NCI-H748 treated with DMSO at 0.1 percent for 48 hours (cell line): ENCODE measurements at regions not wholly inside any gene's neighbourhood (a gene's known extent, or its start where the extent isn't known, plus 50 kb on each side); places are given as distances from the start of the nearest gene placed in this dataset.

Experiments
- DNase-seq: peaks from one replicate; lab custom pipeline; 2025; lab: John Stamatoyannopoulos, UW

DNA sequence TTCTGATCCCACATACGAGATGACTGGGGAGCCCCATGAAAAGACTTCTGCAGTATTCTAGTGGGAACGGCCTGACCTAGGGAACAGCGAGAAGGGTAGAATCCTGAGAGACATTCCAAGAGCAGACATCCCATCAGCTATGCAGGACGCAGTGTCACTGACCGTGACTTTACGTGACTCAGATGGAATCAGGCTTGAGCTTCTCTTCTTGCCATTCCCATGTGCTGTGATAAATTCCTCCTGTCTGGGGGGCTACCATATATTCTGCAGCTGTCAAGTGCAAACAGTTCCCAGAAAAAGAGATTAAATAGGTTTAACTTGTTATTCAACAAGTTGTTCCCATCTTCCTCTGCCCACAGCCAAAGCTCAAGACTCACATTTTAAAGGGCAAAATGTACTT, 73.1 kb upstream of the PDE1C start:
- no peak for DNase-seq

DNA sequence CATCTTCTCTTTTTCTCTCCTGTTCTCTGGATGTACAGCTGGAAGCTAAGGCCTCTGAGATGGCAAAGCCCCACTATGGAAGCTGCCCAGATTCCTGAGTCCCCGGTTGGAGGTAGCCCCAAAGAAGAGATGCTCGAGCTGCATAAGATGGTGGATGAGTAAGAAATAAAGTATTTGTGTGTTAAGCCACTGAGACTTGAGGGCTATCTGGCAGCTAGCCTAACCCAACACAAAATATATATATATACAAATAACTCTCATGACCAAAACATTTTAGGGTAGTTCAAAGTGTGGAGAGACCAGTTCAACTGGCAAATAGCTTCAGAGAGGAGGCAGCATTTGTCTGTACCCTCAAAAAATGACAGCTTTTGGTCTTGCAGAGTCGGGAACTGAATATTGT, 72.4 kb upstream of the PDE1C start:
- no peak for DNase-seq

DNA sequence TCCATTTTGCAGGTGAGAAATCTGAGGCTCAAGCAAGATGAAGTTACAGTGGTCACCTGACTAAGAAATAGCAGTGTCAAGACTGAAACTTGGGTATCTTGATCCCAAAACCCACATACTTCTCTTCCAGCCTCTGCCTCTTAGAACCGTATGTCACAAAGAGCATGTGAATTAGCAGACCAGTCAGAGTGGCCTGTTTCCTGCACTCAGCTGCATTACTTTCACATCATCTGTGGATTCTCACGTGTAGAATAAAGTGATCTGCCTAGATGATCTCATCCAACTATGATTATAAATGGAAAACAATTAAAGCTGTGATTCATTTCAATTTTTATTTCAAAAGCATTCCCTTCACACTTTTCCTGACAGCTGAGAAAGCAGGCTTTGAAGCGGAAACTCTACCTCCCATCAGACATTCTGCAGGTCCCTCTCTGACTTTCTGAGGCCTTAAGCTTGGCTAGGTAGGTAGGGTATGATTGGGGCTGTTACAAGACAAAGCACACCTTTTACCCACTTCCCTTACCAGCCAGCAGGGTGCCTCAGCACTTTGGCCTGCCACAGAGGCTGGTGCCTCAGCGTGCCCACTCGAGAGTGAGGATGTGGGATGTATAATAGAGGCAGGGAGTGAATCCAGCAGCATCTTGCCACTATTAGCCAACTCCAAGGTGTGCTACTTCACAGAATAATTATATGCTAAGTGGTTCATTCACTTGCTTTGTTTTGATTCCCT, 70.2 kb upstream of the PDE1C start:
- DNase-seq = no peak

DNA sequence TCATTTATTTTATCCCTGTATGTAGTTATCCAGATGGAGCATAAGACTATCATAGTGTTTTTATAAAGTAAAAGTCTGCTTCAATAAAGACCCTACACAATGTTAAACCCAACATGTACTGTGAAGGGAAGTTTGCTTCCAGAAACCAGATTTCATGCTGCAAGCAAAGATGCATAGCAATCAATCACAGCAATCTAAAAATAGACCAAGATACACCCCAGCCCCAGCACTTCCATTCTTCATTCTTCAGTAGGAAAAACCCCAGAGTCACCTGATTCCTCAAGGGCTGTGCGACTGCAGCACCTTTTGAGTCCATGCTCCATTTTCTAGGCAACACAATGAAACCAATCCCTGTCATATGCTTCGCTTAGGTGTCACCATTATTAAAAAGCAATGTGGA, 66.9 kb upstream of the PDE1C start:
- no peak for DNase-seq

DNA sequence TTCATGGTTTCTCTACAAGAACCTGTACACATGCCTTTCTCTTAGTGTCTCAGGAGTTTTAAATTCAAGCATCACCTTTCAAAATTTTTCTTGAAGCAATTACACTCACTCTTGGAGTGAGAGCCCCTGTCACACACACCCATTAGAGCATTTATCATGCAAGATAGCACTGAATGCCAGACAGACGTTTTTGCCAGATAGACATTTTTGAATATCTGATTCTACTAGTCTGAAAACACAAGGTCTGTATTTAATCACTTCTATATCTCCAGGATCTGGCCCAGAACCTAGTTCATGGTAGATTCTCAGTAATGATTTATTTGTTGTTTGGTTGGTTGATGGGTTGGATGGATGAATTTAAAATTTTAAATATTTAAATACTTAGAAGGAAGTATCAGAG, 60.9 kb upstream of the PDE1C start:
- DNase-seq = no peak

DNA sequence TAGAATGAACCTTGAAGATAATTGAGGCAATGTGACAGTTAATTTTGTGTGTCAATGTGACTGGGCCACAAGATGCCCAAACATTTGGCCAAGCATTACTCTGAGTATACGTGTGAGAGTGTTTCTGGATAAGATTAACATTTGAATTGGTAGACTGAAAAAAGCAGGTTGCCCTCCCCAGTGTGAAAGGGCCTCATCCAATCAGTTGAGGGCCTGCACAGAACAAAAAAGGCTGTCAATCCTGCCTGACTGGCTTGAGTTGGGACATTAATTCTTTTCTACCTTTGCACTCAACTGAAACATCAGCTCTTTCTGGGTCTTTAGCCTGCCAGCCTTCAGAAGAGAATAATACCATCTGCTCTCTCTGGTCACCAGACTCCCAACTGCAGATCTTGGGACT, 56.6 kb upstream of the PDE1C start:
- DNase-seq = no peak
